Activated CD4-positive, alpha-beta T cell treated with anti-CD3 and anti-CD28 coated beads for 48 hours (primary cell): ENCODE measurements at regions not wholly inside any gene's neighbourhood (a gene's known extent, or its start where the extent isn't known, plus 50 kb on each side); places are given as distances from the start of the nearest gene placed in this dataset.
"Not testable (repeated sequence)": the region's sequence is repeated elsewhere in the genome, so short reads cannot be mapped to it uniquely, and the experiment has no call there.

ENCODE experiments used
- DNase-seq: peaks from one replicate; pipeline ENCODE4 v3.0.0-alpha.2; 2020

GRCh38 chr2:216956820-216957493 is 97.1 kb upstream of the TNP1 start:
- no peak for DNase-seq

GRCh38 chr2:216951171-216951570 is 91.3 kb upstream of the TNP1 start:
- DNase-seq: no peak

GRCh38 chr2:216950547-216950946 is 90.7 kb upstream of the TNP1 start:
- no peak for DNase-seq

GRCh38 chr2:216949700-216950413 is 90.0 kb upstream of the TNP1 start:
- DNase-seq: no peak

- no peak for DNase-seq
Observed at GRCh38 chr2:216947055-216947454, 87.2 kb upstream of the TNP1 start.

GRCh38 chr2:216944733-216945132 is 84.9 kb upstream of the TNP1 start:
- DNase-seq: no peak

GRCh38 chr2:216943109-216943508 is 83.2 kb upstream of the TNP1 start:
- no peak for DNase-seq

- no peak for DNase-seq
Observed at GRCh38 chr2:216942465-216942864, 82.6 kb upstream of the TNP1 start.

- DNase-seq: no peak
Observed at GRCh38 chr2:216942016-216942415, 82.2 kb upstream of the TNP1 start.

GRCh38 chr2:216936954-216937357 is 77.1 kb upstream of the TNP1 start:
- DNase-seq: no peak

GRCh38 chr2:216934623-216935022 is 74.8 kb upstream of the TNP1 start:
- DNase-seq: no peak

- DNase-seq: no peak
Observed at GRCh38 chr2:216934151-216934550, 74.3 kb upstream of the TNP1 start.

- DNase-seq: no peak
Observed at GRCh38 chr2:216932863-216933548, 73.1 kb upstream of the TNP1 start.

GRCh38 chr2:216932113-216932862 is 72.4 kb upstream of the TNP1 start:
- no peak for DNase-seq

- DNase-seq: no peak
Observed at GRCh38 chr2:216930716-216931115, 70.9 kb upstream of the TNP1 start.

- not testable (repeated sequence) for DNase-seq
Observed at GRCh38 chr2:216929338-216929737, 69.5 kb upstream of the TNP1 start.

GRCh38 chr2:216927163-216927562 is 67.3 kb upstream of the TNP1 start:
- DNase-seq: no peak

GRCh38 chr2:216925636-216926366 is 65.9 kb upstream of the TNP1 start:
- DNase-seq: no peak

- no peak for DNase-seq
Observed at GRCh38 chr2:216925006-216925405, 65.1 kb upstream of the TNP1 start.

- no peak for DNase-seq
Observed at GRCh38 chr2:216923706-216924105, 63.8 kb upstream of the TNP1 start.

- DNase-seq: no peak
Observed at GRCh38 chr2:216922175-216922780, 62.4 kb upstream of the TNP1 start.

- no peak for DNase-seq
Observed at GRCh38 chr2:216920937-216921456, 61.1 kb upstream of the TNP1 start.
